Upper lobe of right lung (tissue), 1 donor: ENCODE measurements at regions not wholly inside any gene's neighbourhood (a gene's known extent, or its start where the extent isn't known, plus 50 kb on each side); places are given as distances from the start of the nearest gene placed in this dataset.
A peak's percentile ranks its signal among the peaks of the same experiment; 100 is the strongest.

Source experiments
- ATAC-seq: fragments of 200-7000 bp; cut with Tn5 transposase; one replicate; pipeline ENCODE4 v1.9.1; 2020; ENCODE audit warnings: mild to moderate bottlenecking, moderate library complexity
- DNase-seq: peaks from one replicate; pipeline ENCODE4 v3.0.0-alpha.2; 2020
- H3K27ac ChIP-seq: fragments of 200-600 bp; one replicate; pipeline ENCODE4 v1.8.0; 2022
- H3K27me3 ChIP-seq: fragments of 200-600 bp; one replicate; pipeline ENCODE4 v1.8.0; 2022; ENCODE audit warnings: mild to moderate bottlenecking
- H3K36me3 ChIP-seq: fragments of 200-600 bp; one replicate; pipeline ENCODE4 v1.8.0; 2022
- H3K4me1 ChIP-seq: fragments of 200-600 bp; one replicate; pipeline ENCODE4 v1.8.0; 2022
- H3K4me3 ChIP-seq: fragments of 200-600 bp; one replicate; pipeline ENCODE4 v1.8.0; 2022; ENCODE audit warnings: mild to moderate bottlenecking
- H3K9me3 ChIP-seq: fragments of 200-600 bp; one replicate; pipeline ENCODE4 v1.8.0; 2022
- intact Hi-C: fragments of 100-400 bp; cut with DNase I; formaldehyde crosslinking; loops from one replicate; pipeline ENCODE4 v1.11.0; 2022
- TF ChIP-seq, protein P1 (sequence below): fragments of 200-600 bp; IDR thresholded peaks from one replicate; pipeline ENCODE4 v1.8.0; 2022; ENCODE audit warnings: antibody characterized with exemption
- donor health status: DM: no; HTN: yes; CAD: no; lungs with severe emphysema.

DNA sequence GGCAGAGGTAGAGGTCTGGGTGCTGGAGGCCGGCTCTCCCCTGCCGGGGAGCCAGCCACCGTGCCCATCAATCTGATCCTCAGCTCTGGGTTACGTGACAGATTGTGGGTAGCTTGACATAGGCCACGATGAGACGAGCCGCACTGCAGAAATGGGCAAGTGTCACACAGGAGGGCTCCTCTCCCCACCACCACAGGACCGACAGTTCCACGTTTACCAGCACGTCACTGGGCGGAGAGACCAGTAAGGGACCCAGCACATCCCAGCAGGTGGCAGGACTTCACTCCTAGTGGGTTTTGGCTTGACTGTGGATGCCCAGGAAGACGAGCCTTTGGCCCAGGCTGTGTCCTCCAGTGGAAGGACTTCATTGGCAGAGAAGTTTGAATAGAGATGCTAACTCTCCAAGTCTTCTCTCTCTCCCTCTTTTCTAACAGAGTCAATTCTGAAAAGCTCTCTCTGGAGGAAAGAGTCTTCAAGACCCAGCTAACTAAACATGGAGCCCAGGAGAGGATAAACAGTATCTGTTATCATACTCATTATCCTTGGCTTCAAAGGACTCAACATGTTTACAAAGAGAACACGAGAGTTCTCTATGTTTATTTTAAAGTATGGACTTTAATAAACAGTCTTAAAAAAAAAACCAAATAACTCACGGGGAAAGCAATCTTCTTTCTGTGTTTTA is 129.3 kb upstream of the JCAD start:
- H3K4me3 ChIP-seq = no peak overlapping the region
- H3K9me3 ChIP-seq = no peaks in the 10 kb centered on the region
- peak overlapping the region; percentile 65 for H3K27ac ChIP-seq
- H3K27me3 ChIP-seq = no peaks in the 10 kb centered on the region
- ATAC-seq = peak; percentile 14
- peaks cover 12% of the 10 kb centered on the region for H3K4me1 ChIP-seq
- DNase-seq = no peak
- intact Hi-C loops = no loop called here
- TF ChIP-seq, protein P1, sequence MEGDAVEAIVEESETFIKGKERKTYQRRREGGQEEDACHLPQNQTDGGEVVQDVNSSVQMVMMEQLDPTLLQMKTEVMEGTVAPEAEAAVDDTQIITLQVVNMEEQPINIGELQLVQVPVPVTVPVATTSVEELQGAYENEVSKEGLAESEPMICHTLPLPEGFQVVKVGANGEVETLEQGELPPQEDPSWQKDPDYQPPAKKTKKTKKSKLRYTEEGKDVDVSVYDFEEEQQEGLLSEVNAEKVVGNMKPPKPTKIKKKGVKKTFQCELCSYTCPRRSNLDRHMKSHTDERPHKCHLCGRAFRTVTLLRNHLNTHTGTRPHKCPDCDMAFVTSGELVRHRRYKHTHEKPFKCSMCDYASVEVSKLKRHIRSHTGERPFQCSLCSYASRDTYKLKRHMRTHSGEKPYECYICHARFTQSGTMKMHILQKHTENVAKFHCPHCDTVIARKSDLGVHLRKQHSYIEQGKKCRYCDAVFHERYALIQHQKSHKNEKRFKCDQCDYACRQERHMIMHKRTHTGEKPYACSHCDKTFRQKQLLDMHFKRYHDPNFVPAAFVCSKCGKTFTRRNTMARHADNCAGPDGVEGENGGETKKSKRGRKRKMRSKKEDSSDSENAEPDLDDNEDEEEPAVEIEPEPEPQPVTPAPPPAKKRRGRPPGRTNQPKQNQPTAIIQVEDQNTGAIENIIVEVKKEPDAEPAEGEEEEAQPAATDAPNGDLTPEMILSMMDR = no peak
- no peaks in the 10 kb centered on the region for H3K36me3 ChIP-seq

DNA sequence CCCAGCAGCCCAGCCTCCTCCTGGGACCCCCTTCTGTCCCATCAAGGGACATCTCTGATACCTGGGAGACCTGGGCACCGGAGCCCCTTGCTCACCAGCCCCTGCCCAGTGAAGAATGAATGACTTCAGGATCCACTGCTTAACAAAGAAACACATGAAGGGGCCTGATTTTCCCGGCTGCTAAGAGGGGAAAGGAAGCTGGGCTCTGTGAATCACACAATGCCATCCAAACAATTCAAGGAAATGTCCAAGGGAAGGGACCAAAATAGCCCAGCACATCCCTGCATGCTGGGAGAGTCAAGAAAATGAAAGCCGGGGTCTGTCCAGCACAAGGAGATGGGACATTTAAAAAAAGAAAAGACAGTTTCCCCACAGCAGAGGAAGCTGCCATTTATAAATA is 128.7 kb upstream of the JCAD start:
- DNase-seq = no peak
- H3K4me1 ChIP-seq = peaks cover 13% of the 10 kb centered on the region
- H3K27ac ChIP-seq = peak overlapping the region; percentile 65
- no peak overlapping the region for H3K4me3 ChIP-seq
- H3K9me3 ChIP-seq = no peaks in the 10 kb centered on the region
- TF ChIP-seq, protein P1 = no peak
- H3K27me3 ChIP-seq = no peaks in the 10 kb centered on the region
- no peaks in the 10 kb centered on the region for H3K36me3 ChIP-seq
- intact Hi-C loops = no loop called here
- peak; percentile 52 for ATAC-seq

DNA sequence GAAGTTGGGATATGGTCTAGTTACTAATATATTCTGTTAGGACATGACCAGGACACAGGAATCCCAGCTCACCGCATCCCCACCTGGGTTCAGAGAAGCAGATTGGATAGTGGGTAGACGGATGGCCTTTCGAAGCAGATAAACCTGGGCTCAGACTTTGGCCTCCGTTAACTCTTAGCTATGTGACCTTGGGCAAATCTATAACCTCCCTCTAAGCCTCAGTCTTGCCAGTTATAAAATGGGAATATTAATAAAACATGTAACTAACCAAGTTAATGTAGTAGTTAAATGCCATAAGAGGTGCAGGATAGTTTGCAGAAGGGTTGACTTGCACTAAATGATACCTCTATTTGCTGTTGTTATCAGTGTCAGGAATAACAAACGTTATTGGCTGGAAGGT is 127.6 kb upstream of the JCAD start:
- no peaks in the 10 kb centered on the region for H3K36me3 ChIP-seq
- TF ChIP-seq, protein P1 = no peak
- no peak for DNase-seq
- intact Hi-C loops = no loop called here
- peak overlapping the region; percentile 65 for H3K27ac ChIP-seq
- H3K4me1 ChIP-seq = peaks cover 21% of the 10 kb centered on the region
- no peak overlapping the region for H3K4me3 ChIP-seq
- ATAC-seq = no peak
- H3K9me3 ChIP-seq = no peaks in the 10 kb centered on the region
- H3K27me3 ChIP-seq = no peaks in the 10 kb centered on the region

DNA sequence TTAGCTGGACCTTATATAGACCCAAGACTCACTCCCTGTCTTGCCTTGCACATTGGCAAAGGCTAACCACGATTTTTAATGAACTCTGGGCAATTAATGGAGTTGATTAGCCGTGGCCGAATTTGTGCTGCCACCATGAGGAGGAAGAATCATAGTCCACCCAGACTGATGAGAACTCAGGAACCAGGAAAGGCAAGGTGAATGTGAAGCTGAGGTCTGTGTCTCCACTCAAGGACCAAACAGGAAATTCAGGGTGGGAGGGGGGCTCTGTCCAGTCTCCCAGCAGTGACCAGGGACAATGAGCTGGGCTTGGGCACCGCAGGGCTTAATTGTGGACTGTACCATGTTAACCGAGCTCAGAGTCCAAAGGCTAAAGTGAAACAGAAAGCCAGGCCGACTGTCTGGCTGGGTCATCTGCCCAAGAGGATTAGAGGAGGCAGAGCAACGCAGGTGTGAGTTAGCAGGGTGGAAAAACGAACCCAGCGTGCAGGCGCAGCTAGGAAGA is 127.0 kb upstream of the JCAD start:
- peaks cover 21% of the 10 kb centered on the region for H3K4me1 ChIP-seq
- H3K4me3 ChIP-seq = no peak overlapping the region
- H3K9me3 ChIP-seq = no peaks in the 10 kb centered on the region
- no peaks in the 10 kb centered on the region for H3K27me3 ChIP-seq
- TF ChIP-seq, protein P1 = no peak
- peak; percentile 2 for ATAC-seq
- peak overlapping the region; percentile 65 for H3K27ac ChIP-seq
- DNase-seq = no peak
- intact Hi-C loops = no loop called here
- H3K36me3 ChIP-seq = no peaks in the 10 kb centered on the region

DNA sequence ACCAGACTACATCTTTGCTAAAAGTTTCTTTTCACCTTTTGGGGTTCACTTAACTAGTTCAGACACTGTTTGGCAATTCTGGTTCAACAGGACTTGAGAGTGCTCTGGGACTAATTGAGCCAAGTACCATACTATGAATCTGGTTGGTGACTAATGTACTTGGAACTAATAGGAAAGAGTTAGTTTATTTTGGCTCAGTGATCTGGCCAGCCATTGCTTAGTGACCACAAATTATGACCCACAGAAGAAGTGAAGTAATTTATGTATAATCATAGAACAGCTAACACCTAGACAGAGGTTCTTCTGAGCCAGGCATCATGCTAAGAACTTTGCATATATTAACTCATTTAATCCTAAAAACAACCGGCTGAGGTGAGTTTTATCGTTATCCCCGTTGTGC is 126.5 kb upstream of the JCAD start:
- no peak for DNase-seq
- no peak overlapping the region for H3K27ac ChIP-seq
- intact Hi-C loops = no loop called here

More for the DNA sequence above, 126.5 kb upstream of the JCAD start:
- Histone ChIP-seq H3K9me3 (no peaks in the 10 kb centered on the region), H3K4me3 (no peak overlapping the region), H3K27me3 (no peaks in the 10 kb centered on the region), H3K4me1 (peaks cover 21% of the 10 kb centered on the region), H3K36me3 (no peaks in the 10 kb centered on the region)
- ATAC-seq = peak; percentile 22
- TF ChIP-seq, protein P1 = no peak
